HCT116 (cell line): ENCODE measurements at regions not wholly inside any gene's neighbourhood (a gene's known extent, or its start where the extent isn't known, plus 50 kb on each side); places are given as distances from the start of the nearest gene placed in this dataset.

ENCODE experiments used
- ATAC-seq: fragments of 200-7000 bp; cut with Tn5 transposase; 2 replicates; pipeline ENCODE4 v1.9.1; 2020; ENCODE audit warnings: mild to moderate bottlenecking, moderate library complexity
- BruUV-seq: library from RNA; stranded (reverse); fragments of 400-500 nt; replicated peaks from 2 replicates; lab custom pipeline; 2021; lab: Mats Ljungman, UMichigan
- CTCF ChIA-PET: fragments of 300-600 bp; sonication (Branson Sonifier 250); formaldehyde crosslinking; loops from one replicate; lab custom pipeline; 2021; ENCODE audit warnings: antibody characterized with exemption; lab: Charles Lee
- POLR2A ChIA-PET: fragments of 300-600, 350-600 bp; sonication (Branson Sonifier 250); formaldehyde crosslinking; loops from one replicate; lab custom pipeline; 2021; ENCODE audit warnings: antibody characterized with exemption; lab: Charles Lee
- RAD21 ChIA-PET, 2 experiments: fragments of 300-600 bp; sonication (Branson Sonifier 250); formaldehyde crosslinking; loops; one replicate each; lab custom pipeline; 2023; ENCODE audit warnings: low total read pairs in 2 of 2; ENCODE audit not compliant: uncharacterized antibody in 2 of 2, unreplicated experiment in 2 of 2, low non-redundant PET in 1 of 2; lab: Charles Lee
- DNase-seq: peaks from one replicate; pipeline ENCODE4 v3.0.0-alpha.2; 2010; ENCODE audit warnings: low read depth, low spot score
- H2AFZ ChIP-seq: fragments of 200-600 bp; shearing (Covaris generic), sonication (generic); 2 replicates; pipeline ENCODE4 v1.6.1; 2017; ENCODE audit warnings: low read depth, mixed run types, mixed read lengths, antibody characterized with exemption, low read length; ENCODE audit not compliant: poor library complexity, severe bottlenecking
- H3K27ac ChIP-seq: 2 replicates; pipeline ENCODE4 v1.5.1; 2012; ENCODE audit warnings: low read depth, low read length
- H3K27me3 ChIP-seq: fragments of 200-600 bp; sonication (generic); 2 replicates; pipeline ENCODE4 v1.6.1; 2016; ENCODE audit warnings: mixed run types, low read length, mixed read lengths; ENCODE audit not compliant: insufficient read depth
- H3K36me3 ChIP-seq, 2 experiments: fragments of 200-500 bp in 1 of 2; fragments of 200-600 bp in 1 of 2; sonication (Bioruptor generic) in 1 of 2; sonication (generic) in 1 of 2; 2 replicates each; pipeline versions ENCODE4 v1.5.1 to v1.6.1; 2014 to 2016; ENCODE audit warnings: low read length in 2 of 2, inconsistent platforms in 1 of 2, mixed read lengths in 1 of 2, mixed run types in 1 of 2; ENCODE audit not compliant: insufficient read depth in 2 of 2, control insufficient read depth in 1 of 2
- H3K4me1 ChIP-seq, 2 experiments: fragments of 200-600 bp in 1 of 2; sonication (generic) in 1 of 2; 2 replicates each; pipeline versions ENCODE4 v1.5.1 to v1.6.1; 2012 to 2017; ENCODE audit warnings: low read length in 2 of 2, inconsistent platforms in 1 of 2, mild to moderate bottlenecking in 1 of 2, mixed read lengths in 1 of 2, mixed run types in 1 of 2, moderate library complexity in 1 of 2; ENCODE audit not compliant: insufficient read depth in 2 of 2, control insufficient read depth in 1 of 2
- H3K4me2 ChIP-seq: fragments of 200-600 bp; sonication (generic); 2 replicates; pipeline ENCODE4 v1.6.1; 2017; ENCODE audit warnings: mixed run types, low read length, mixed read lengths
- H3K4me3 ChIP-seq, 2 experiments: fragments of 200-600 bp in 1 of 2; sonication (generic) in 1 of 2; replicated peaks in 1 of 2; 2 replicates each; pipeline ENCODE4 v1.5.1; 2011 to 2016; ENCODE audit warnings: low read length in 2 of 2, control low read depth in 1 of 2, low read depth in 1 of 2, mild to moderate bottlenecking in 1 of 2, mixed read lengths in 1 of 2, mixed run types in 1 of 2
- H3K79me2 ChIP-seq: fragments of 200-600 bp; sonication (generic); 2 replicates; pipeline ENCODE4 v1.6.1; 2017; ENCODE audit warnings: mild to moderate bottlenecking, mixed run types, low read length, moderate library complexity, mixed read lengths; ENCODE audit not compliant: insufficient read depth
- H3K9ac ChIP-seq: fragments of 200-600 bp; sonication (generic); 2 replicates; pipeline ENCODE4 v1.6.1; 2016; ENCODE audit warnings: low read length, mixed read lengths
- H3K9me2 ChIP-seq: fragments of 200-600 bp; sonication (generic), shearing (Covaris generic); 2 replicates; pipeline ENCODE4 v1.6.1; 2017; ENCODE audit warnings: mixed run types, mild to moderate bottlenecking, moderate library complexity; ENCODE audit not compliant: insufficient read depth
- H3K9me3 ChIP-seq, 2 experiments: fragments of 200-500 bp in 1 of 2; fragments of 200-600 bp in 1 of 2; sonication (Bioruptor generic) in 1 of 2; sonication (generic) in 1 of 2; 2 replicates each; pipeline ENCODE4 v1.6.1; 2014 to 2017; ENCODE audit warnings: low read length in 2 of 2, mixed read lengths in 2 of 2, inconsistent platforms in 1 of 2, low read depth in 1 of 2, mild to moderate bottlenecking in 1 of 2, mixed run types in 1 of 2, moderate library complexity in 1 of 2; ENCODE audit not compliant: control insufficient read depth in 1 of 2, insufficient read depth in 1 of 2
- H4K20me1 ChIP-seq: fragments of 200-600 bp; sonication (generic), shearing (Covaris generic); 2 replicates; pipeline ENCODE4 v1.6.1; 2017; ENCODE audit warnings: mixed run types, mild to moderate bottlenecking, moderate library complexity; ENCODE audit not compliant: insufficient read depth
- CBX3 ChIP-seq: IDR thresholded peaks from 2 replicates; pipeline ENCODE4 v1.6.1; 2012; ENCODE audit warnings: low read depth
- CTCF ChIP-seq, 3 experiments: fragments of 200-600 bp in 1 of 3; sonication (generic) in 1 of 3; IDR thresholded peaks in 2 of 3; conservative IDR thresholded peaks in 1 of 3; 2 replicates each; pipeline ENCODE4 v1.5.1; 2012 to 2017; ENCODE audit warnings: low read depth in 2 of 3, low read length in 2 of 3, antibody characterized with exemption in 1 of 3, borderline replicate concordance in 1 of 3, control low read depth in 1 of 3, mild to moderate bottlenecking in 1 of 3, mixed read lengths in 1 of 3, mixed run types in 1 of 3, moderate library complexity in 1 of 3; ENCODE audit not compliant: insufficient read depth in 1 of 3
- EGR1 ChIP-seq: IDR thresholded peaks from 2 replicates; pipeline ENCODE4 v1.6.1; 2012; ENCODE audit warnings: low read depth
- ELF1 ChIP-seq: IDR thresholded peaks from 2 replicates; pipeline ENCODE4 v1.6.1; 2012; ENCODE audit warnings: low read depth, borderline replicate concordance
- FOSL1 ChIP-seq: IDR thresholded peaks from 2 replicates; pipeline ENCODE4 v1.6.1; 2012; ENCODE audit warnings: low read depth
- MAX ChIP-seq: IDR thresholded peaks from 2 replicates; pipeline ENCODE4 v1.6.1; 2012
- POLR2A ChIP-seq: IDR thresholded peaks from 2 replicates; pipeline ENCODE4 v1.7.0; 2011; ENCODE audit warnings: borderline replicate concordance; ENCODE audit not compliant: insufficient read depth, insufficient read length; ENCODE audit errors: extremely low read depth
- POLR2AphosphoS5 ChIP-seq: IDR thresholded peaks from 2 replicates; pipeline ENCODE4 v1.6.1; 2011; ENCODE audit warnings: mild to moderate bottlenecking, low read depth, low read length, moderate library complexity
- RAD21 ChIP-seq: IDR thresholded peaks from 2 replicates; pipeline ENCODE4 v1.6.1; 2012; ENCODE audit warnings: low read depth, mild to moderate bottlenecking
- REST ChIP-seq: IDR thresholded peaks from 2 replicates; pipeline ENCODE4 v1.6.1; 2012; ENCODE audit warnings: low read depth
- TCF7L2 ChIP-seq: IDR thresholded peaks from 2 replicates; pipeline ENCODE4 v1.7.0; 2011; ENCODE audit warnings: borderline replicate concordance, inconsistent platforms; ENCODE audit not compliant: insufficient read depth, insufficient read length; ENCODE audit errors: extremely low read depth
- ZBTB33 ChIP-seq: IDR thresholded peaks from 2 replicates; pipeline ENCODE4 v1.6.1; 2011; ENCODE audit warnings: mild to moderate bottlenecking, low read length, moderate library complexity; ENCODE audit not compliant: insufficient replicate concordance; ENCODE audit errors: extremely low read depth
- ZNF274 ChIP-seq: fragments of 200-500 bp; sonication (Bioruptor generic); IDR thresholded peaks from 2 replicates; pipeline ENCODE4 v1.6.1; 2014; ENCODE audit warnings: mild to moderate bottlenecking, low read depth, low read length, inconsistent platforms
- intact Hi-C: fragments of 100-400 bp; cut with micrococcal nuclease; formaldehyde crosslinking; loops from 2 replicates; pipeline ENCODE4 v1.10.0; 2022

GRCh38 chr12:45623940-45624339 lies 105.6 kb upstream of the ARID2 start:
- no peak for ATAC-seq

GRCh38 chr12:45626965-45627364 lies 102.5 kb upstream of the ARID2 start:
- no peak overlapping the region for H3K4me2 ChIP-seq
- no peak overlapping the region for H2AFZ ChIP-seq
- no peaks in the 10 kb centered on the region for H3K4me1 ChIP-seq
- H3K9me2 ChIP-seq = no peaks in the 10 kb centered on the region
- H3K9me3 ChIP-seq = no peaks in the 10 kb centered on the region
- H3K79me2 ChIP-seq = no peaks in the 10 kb centered on the region
- H3K27me3 ChIP-seq = no peaks in the 10 kb centered on the region
- no peak for ATAC-seq
- intact Hi-C loops = no loop called here
- no peak overlapping the region for H3K9ac ChIP-seq
- RAD21 ChIA-PET = no interaction called here
- POLR2A ChIA-PET = no interaction called here
- H4K20me1 ChIP-seq = no peaks in the 10 kb centered on the region
- no TSS peak for BruUV-seq
- no peak overlapping the region for H3K27ac ChIP-seq
- CTCF ChIA-PET = no interaction called here
- H3K4me3 ChIP-seq = no peak overlapping the region
- no peak for DNase-seq
- no peaks in the 10 kb centered on the region for H3K36me3 ChIP-seq
- no peak for TF ChIP-seq CBX3
- no peak for TF ChIP-seq REST
- no peak for TF ChIP-seq CTCF (IDR thresholded peaks at IDR 0.05 in 2 of 3, conservative IDR thresholded peaks at IDR 0.05 in 1 of 3; ENCODE audit: borderline replicate concordance in 1 of 3, insufficient read depth in 1 of 3, low read depth in 2 of 3, low read length in 2 of 3)
- no peak for TF ChIP-seq ZBTB33
- TF ChIP-seq ELF1 = no peak
- no peak for TF ChIP-seq ZNF274
- TF ChIP-seq POLR2AphosphoS5 = no peak
- no peak for TF ChIP-seq RAD21

More at GRCh38 chr12:45623940-45624339, 105.6 kb upstream of the ARID2 start:
- no peaks in the 10 kb centered on the region for H4K20me1 ChIP-seq
- H3K27ac ChIP-seq = no peak overlapping the region
- no peak overlapping the region for H3K4me3 ChIP-seq
- POLR2A ChIA-PET = no interaction called here
- RAD21 ChIA-PET = no interaction called here
- H3K9me2 ChIP-seq = no peaks in the 10 kb centered on the region
- H3K4me2 ChIP-seq = no peak overlapping the region
- H3K9me3 ChIP-seq = no peaks in the 10 kb centered on the region
- no TSS peak for BruUV-seq
- no peaks in the 10 kb centered on the region for H3K79me2 ChIP-seq
- no peaks in the 10 kb centered on the region for H3K4me1 ChIP-seq
- no peaks in the 10 kb centered on the region for H3K36me3 ChIP-seq
- no peak overlapping the region for H2AFZ ChIP-seq
- H3K9ac ChIP-seq = no peak overlapping the region
- intact Hi-C loops = no loop called here
- CTCF ChIA-PET = no interaction called here
- DNase-seq = no peak
- H3K27me3 ChIP-seq = no peaks in the 10 kb centered on the region
- TF ChIP-seq MAX = no peak
- TF ChIP-seq TCF7L2 = no peak
- no peak for TF ChIP-seq FOSL1
- no peak for TF ChIP-seq POLR2A
- no peak for TF ChIP-seq CBX3
- TF ChIP-seq ELF1 = no peak
- TF ChIP-seq EGR1 = no peak
